ENCODE measurements at regions not wholly inside any gene's neighbourhood (a gene's known extent, or its start where the extent isn't known, plus 50 kb on each side); places are given as distances from the start of the nearest gene placed in this dataset.

DNA sequence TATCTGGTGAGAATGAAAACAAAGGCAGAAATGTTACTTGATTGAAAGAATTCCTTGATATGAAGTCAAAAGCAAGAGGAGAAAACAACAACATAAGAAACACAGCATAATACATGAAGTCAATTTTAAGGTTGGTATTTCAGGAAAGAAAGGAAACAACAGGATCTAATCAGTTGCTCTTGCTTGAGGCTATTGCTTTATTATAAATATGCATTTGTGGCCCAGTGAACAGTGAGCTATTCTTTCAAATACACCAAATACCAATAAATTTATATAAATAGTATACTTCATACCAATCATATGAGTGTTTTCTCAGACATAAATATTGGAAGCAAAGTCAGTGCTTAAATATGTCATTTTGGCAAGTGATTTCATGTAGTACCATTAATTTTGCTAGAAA is 806.6 kb downstream of the NXPH1 start:
- H3K23me2 ChIP-seq (ENCODE audit: insufficient read length, low read depth, low read length, poor library complexity, severe bottlenecking): no peaks in the 10 kb centered on the region
- Mint-ChIP-seq H3K4me3 (no peak overlapping the region), H3K4me1 (no peaks in the 10 kb centered on the region), H3K9me3 (no peaks in the 10 kb centered on the region), H3K27ac (peak overlapping the region in 1 of 3 experiments; percentile 34; a peak in 1 of 7 replicates), H3K36me3 (ENCODE audit: insufficient read depth in 1 of 3, low read depth in 3 of 3) (no peaks in the 10 kb centered on the region), H3K27me3 (ENCODE audit: low read depth) (no peaks in the 10 kb centered on the region)
- H3K23ac ChIP-seq (ENCODE audit: insufficient read length, low read depth, low read length): no peak overlapping the region
- no peak overlapping the region for H2BK120ac ChIP-seq (ENCODE audit: low read depth, low read length, poor library complexity, severe bottlenecking)
- no peaks in the 10 kb centered on the region for H3K79me1 ChIP-seq (ENCODE audit: insufficient read depth, low read depth, low read length, poor library complexity, severe bottlenecking)
- no peak overlapping the region for H3T11ph ChIP-seq (ENCODE audit: low read length)
- no peaks in the 10 kb centered on the region for H4K20me1 ChIP-seq (ENCODE audit: control insufficient read depth, insufficient read depth, insufficient read length)
- no peak overlapping the region for H3K18ac ChIP-seq (ENCODE audit: insufficient read length, low read depth, low read length)
- no peaks in the 10 kb centered on the region for H3K4me1 ChIP-seq (ENCODE audit: insufficient read depth, low read length)
- no peak overlapping the region for H2BK20ac ChIP-seq (ENCODE audit: low read depth, low read length, poor library complexity, severe bottlenecking)
- no peak overlapping the region for H2AFZ ChIP-seq (ENCODE audit: low read length)
- H3K9ac ChIP-seq (ENCODE audit: extremely low read depth, insufficient read length, low read length): no peak overlapping the region
- no peak overlapping the region for H4K8ac ChIP-seq (replicated peaks; ENCODE audit: insufficient read length, low read depth, low read length)
- H3K79me2 ChIP-seq (ENCODE audit: insufficient read depth, low read length): no peaks in the 10 kb centered on the region
- H4K5ac ChIP-seq (ENCODE audit: insufficient read length, low read depth, low read length): no peak overlapping the region
- H3K56ac ChIP-seq (ENCODE audit: insufficient read length, low read depth, low read length): no peak overlapping the region
- H3K9me3 ChIP-seq (ENCODE audit: control insufficient read depth, low read depth, low read length): no peaks in the 10 kb centered on the region
- no peak overlapping the region for H3K4ac ChIP-seq (ENCODE audit: low read depth, low read length)
- TF ChIP-seq, protein P1, sequence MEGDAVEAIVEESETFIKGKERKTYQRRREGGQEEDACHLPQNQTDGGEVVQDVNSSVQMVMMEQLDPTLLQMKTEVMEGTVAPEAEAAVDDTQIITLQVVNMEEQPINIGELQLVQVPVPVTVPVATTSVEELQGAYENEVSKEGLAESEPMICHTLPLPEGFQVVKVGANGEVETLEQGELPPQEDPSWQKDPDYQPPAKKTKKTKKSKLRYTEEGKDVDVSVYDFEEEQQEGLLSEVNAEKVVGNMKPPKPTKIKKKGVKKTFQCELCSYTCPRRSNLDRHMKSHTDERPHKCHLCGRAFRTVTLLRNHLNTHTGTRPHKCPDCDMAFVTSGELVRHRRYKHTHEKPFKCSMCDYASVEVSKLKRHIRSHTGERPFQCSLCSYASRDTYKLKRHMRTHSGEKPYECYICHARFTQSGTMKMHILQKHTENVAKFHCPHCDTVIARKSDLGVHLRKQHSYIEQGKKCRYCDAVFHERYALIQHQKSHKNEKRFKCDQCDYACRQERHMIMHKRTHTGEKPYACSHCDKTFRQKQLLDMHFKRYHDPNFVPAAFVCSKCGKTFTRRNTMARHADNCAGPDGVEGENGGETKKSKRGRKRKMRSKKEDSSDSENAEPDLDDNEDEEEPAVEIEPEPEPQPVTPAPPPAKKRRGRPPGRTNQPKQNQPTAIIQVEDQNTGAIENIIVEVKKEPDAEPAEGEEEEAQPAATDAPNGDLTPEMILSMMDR (conservative IDR thresholded peaks at IDR 0.05): no peak
- no peak overlapping the region for H3K4me2 ChIP-seq (ENCODE audit: insufficient read depth, insufficient read length, low read length)
- no peak overlapping the region for H2BK12ac ChIP-seq (ENCODE audit: insufficient read length, low read depth, low read length)
- DNase-seq: no peak
- H2BK15ac ChIP-seq (ENCODE audit: low read depth, low read length): no peak overlapping the region
- no peak overlapping the region for H2BK5ac ChIP-seq (ENCODE audit: insufficient read length, low read length)
- H3K14ac ChIP-seq (ENCODE audit: insufficient read depth, low read length): no peak overlapping the region
- no peak overlapping the region for H4K91ac ChIP-seq (ENCODE audit: insufficient read length, low read depth, low read length)
- no peak overlapping the region for H3K27ac ChIP-seq (ENCODE audit: insufficient read length, low read depth, low read length)
- H3K27me3 ChIP-seq (ENCODE audit: insufficient read depth, low read length): no peaks in the 10 kb centered on the region
- no peak overlapping the region for H2AK5ac ChIP-seq (ENCODE audit: insufficient read length, low read length)

Data from H9 (cell line).